ENCODE measurements at regions not wholly inside any gene's neighbourhood (a gene's known extent, or its start where the extent isn't known, plus 50 kb on each side); places are given as distances from the start of the nearest gene placed in this dataset.

DNA sequence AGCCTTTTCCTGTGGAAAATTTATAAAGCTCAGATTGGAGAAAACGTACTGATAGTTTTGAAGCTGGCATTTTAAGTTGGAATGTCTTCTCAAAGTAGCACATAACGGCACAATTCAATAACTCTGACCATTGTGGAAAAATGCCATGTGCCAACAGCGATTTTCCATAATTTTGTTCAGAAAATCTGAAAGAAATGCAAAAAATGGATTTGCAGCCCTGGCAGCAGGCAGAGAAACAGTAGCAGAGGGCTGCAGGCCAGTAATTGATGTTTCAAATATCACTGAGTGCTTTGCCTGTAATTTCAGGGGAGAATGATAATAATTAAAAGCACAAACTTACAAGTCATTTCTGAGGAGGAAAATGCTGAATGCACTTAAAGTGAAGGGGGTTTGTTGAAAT, 507.4 kb downstream of the MAFB start:
- TF ChIP-seq, protein P1, sequence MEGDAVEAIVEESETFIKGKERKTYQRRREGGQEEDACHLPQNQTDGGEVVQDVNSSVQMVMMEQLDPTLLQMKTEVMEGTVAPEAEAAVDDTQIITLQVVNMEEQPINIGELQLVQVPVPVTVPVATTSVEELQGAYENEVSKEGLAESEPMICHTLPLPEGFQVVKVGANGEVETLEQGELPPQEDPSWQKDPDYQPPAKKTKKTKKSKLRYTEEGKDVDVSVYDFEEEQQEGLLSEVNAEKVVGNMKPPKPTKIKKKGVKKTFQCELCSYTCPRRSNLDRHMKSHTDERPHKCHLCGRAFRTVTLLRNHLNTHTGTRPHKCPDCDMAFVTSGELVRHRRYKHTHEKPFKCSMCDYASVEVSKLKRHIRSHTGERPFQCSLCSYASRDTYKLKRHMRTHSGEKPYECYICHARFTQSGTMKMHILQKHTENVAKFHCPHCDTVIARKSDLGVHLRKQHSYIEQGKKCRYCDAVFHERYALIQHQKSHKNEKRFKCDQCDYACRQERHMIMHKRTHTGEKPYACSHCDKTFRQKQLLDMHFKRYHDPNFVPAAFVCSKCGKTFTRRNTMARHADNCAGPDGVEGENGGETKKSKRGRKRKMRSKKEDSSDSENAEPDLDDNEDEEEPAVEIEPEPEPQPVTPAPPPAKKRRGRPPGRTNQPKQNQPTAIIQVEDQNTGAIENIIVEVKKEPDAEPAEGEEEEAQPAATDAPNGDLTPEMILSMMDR (IDR thresholded peaks at IDR 0.05; ENCODE audit: low read depth, low read length, poor library complexity, severe bottlenecking): no peak
- no peak for TF ChIP-seq EZH2phosphoT487 (IDR thresholded peaks at IDR 0.05; ENCODE audit: borderline replicate concordance, low read length)

Measured in DOHH2 (cell line).